ENCODE measurements at regions not wholly inside any gene's neighbourhood (a gene's known extent, or its start where the extent isn't known, plus 50 kb on each side); places are given as distances from the start of the nearest gene placed in this dataset.

GRCh38 chr6:33967966-33968724, 164.3 kb upstream of the MLN start:
- TF ChIP-seq POLR2A (IDR thresholded peaks at IDR 0.05; ENCODE audit: low read depth, low read length) = no peak
- DNase-seq (ENCODE audit: insufficient read length, low spot score) = no peak
- FAIRE-seq = no peak

GRCh38 chr6:33967265-33967767, 163.5 kb upstream of the MLN start:
- DNase-seq (ENCODE audit: insufficient read length, low spot score) (no peak), FAIRE-seq (no peak)
- no peak for TF ChIP-seq POLR2A (IDR thresholded peaks at IDR 0.05; ENCODE audit: low read depth, low read length)

GRCh38 chr6:33966536-33966935, 162.7 kb upstream of the MLN start:
- no peak for TF ChIP-seq POLR2A (IDR thresholded peaks at IDR 0.05; ENCODE audit: low read depth, low read length)
- DNase-seq (ENCODE audit: insufficient read length, low spot score) (no peak), FAIRE-seq (no peak)

- DNase-seq (ENCODE audit: insufficient read length, low spot score) (no peak), FAIRE-seq (no peak)
- no peak for TF ChIP-seq POLR2A (IDR thresholded peaks at IDR 0.05; ENCODE audit: low read depth, low read length)
Observed at GRCh38 chr6:33965766-33966165, 162.0 kb upstream of the MLN start.

- FAIRE-seq (no peak), DNase-seq (ENCODE audit: insufficient read length, low spot score) (no peak)
- no peak for TF ChIP-seq POLR2A (IDR thresholded peaks at IDR 0.05; ENCODE audit: low read depth, low read length)
Observed at GRCh38 chr6:33964387-33964786, 160.6 kb upstream of the MLN start.

GRCh38 chr6:33963136-33963750, 159.4 kb upstream of the MLN start:
- TF ChIP-seq POLR2A (IDR thresholded peaks at IDR 0.05; ENCODE audit: low read depth, low read length) = no peak

GRCh38 chr6:33962246-33963027, 158.6 kb upstream of the MLN start:
- FAIRE-seq = no peak
- no peak for TF ChIP-seq POLR2A (IDR thresholded peaks at IDR 0.05; ENCODE audit: low read depth, low read length)

More at GRCh38 chr6:33963136-33963750, 159.4 kb upstream of the MLN start:
- no peak for DNase-seq (ENCODE audit: insufficient read length, low spot score)
- FAIRE-seq = no peak

GRCh38 chr6:33961691-33962090, 157.9 kb upstream of the MLN start:
- DNase-seq (ENCODE audit: insufficient read length, low spot score) (no peak), FAIRE-seq (no peak)
- TF ChIP-seq POLR2A (IDR thresholded peaks at IDR 0.05; ENCODE audit: low read depth, low read length) = no peak

More at GRCh38 chr6:33962246-33963027, 158.6 kb upstream of the MLN start:
- no peak for DNase-seq (ENCODE audit: insufficient read length, low spot score)

- no peak for DNase-seq (ENCODE audit: insufficient read length, low spot score)
- no peak for FAIRE-seq
- no peak for TF ChIP-seq POLR2A (IDR thresholded peaks at IDR 0.05; ENCODE audit: low read depth, low read length)
Observed at GRCh38 chr6:33960345-33961313, 156.8 kb upstream of the MLN start.

- no peak for FAIRE-seq
- no peak for DNase-seq (ENCODE audit: insufficient read length, low spot score)
Observed at GRCh38 chr6:33959661-33960344, 156.0 kb upstream of the MLN start.

GRCh38 chr6:33959329-33959651, 155.5 kb upstream of the MLN start:
- DNase-seq (ENCODE audit: insufficient read length, low spot score) (no peak), FAIRE-seq (no peak)
- TF ChIP-seq POLR2A (IDR thresholded peaks at IDR 0.05; ENCODE audit: low read depth, low read length) = no peak

More at GRCh38 chr6:33959661-33960344, 156.0 kb upstream of the MLN start:
- TF ChIP-seq POLR2A (IDR thresholded peaks at IDR 0.05; ENCODE audit: low read depth, low read length) = no peak

- FAIRE-seq (no peak), DNase-seq (ENCODE audit: insufficient read length, low spot score) (no peak)
- no peak for TF ChIP-seq POLR2A (IDR thresholded peaks at IDR 0.05; ENCODE audit: low read depth, low read length)
Observed at GRCh38 chr6:33958526-33959328, 154.9 kb upstream of the MLN start.
